Karpas-422 (cell line): ENCODE measurements at regions not wholly inside any gene's neighbourhood (a gene's known extent, or its start where the extent isn't known, plus 50 kb on each side); places are given as distances from the start of the nearest gene placed in this dataset.

Experiments
- DNase-seq: peaks from one replicate; pipeline ENCODE4 v3.0.0-alpha.2; 2015
- H2AFZ ChIP-seq: fragments of 200-600 bp; sonication (generic); 2 replicates; pipeline ENCODE4 v1.6.1; 2014; ENCODE audit warnings: antibody characterized with exemption, low read length, mixed read lengths
- H3K27ac ChIP-seq: fragments of 200-600 bp; sonication (generic); 2 replicates; pipeline ENCODE4 v1.5.1; 2014; ENCODE audit warnings: mild to moderate bottlenecking, low read length, moderate library complexity
- H3K27me3 ChIP-seq: fragments of 200-600 bp; sonication (generic); 2 replicates; pipeline ENCODE4 v1.6.1; 2014; ENCODE audit warnings: low read length, mixed read lengths
- H3K36me3 ChIP-seq: fragments of 200-600 bp; sonication (generic); 2 replicates; pipeline ENCODE4 v1.6.1; 2014; ENCODE audit warnings: low read length, mixed read lengths; ENCODE audit not compliant: insufficient read depth
- H3K4me1 ChIP-seq: fragments of 200-600 bp; sonication (generic); 2 replicates; pipeline ENCODE4 v1.6.1; 2014; ENCODE audit warnings: mild to moderate bottlenecking, low read length, mixed read lengths
- H3K4me2 ChIP-seq: fragments of 200-600 bp; sonication (generic); 2 replicates; pipeline ENCODE4 v1.6.1; 2014; ENCODE audit warnings: low read length, low read depth, mild to moderate bottlenecking; ENCODE audit not compliant: poor library complexity, severe bottlenecking
- H3K4me3 ChIP-seq: fragments of 200-600 bp; sonication (generic); 2 replicates; pipeline ENCODE4 v1.5.1; 2014; ENCODE audit warnings: mild to moderate bottlenecking, antibody characterized with exemption, low read length, mixed read lengths
- H3K79me2 ChIP-seq: fragments of 200-600 bp; sonication (generic); 2 replicates; pipeline ENCODE4 v1.6.1; 2014; ENCODE audit warnings: mild to moderate bottlenecking, low read length, mixed read lengths
- H3K9ac ChIP-seq: fragments of 200-600 bp; sonication (generic); 2 replicates; pipeline ENCODE4 v1.6.0; 2014; ENCODE audit warnings: low read length
- H3K9me2 ChIP-seq: fragments of 200-600 bp; sonication (generic), shearing (Covaris generic); replicated peaks from 2 replicates; pipeline ENCODE4 v1.6.0; 2014; ENCODE audit warnings: mild to moderate bottlenecking, low read length, moderate library complexity; ENCODE audit not compliant: insufficient read depth
- H3K9me3 ChIP-seq: fragments of 300-700, 200-600 bp; sonication (generic); 2 replicates; pipeline ENCODE4 v1.6.1; 2014; ENCODE audit warnings: low read length, mixed read lengths
- H4K20me1 ChIP-seq: fragments of 200-600 bp; sonication (generic); 2 replicates; pipeline ENCODE4 v1.6.1; 2014; ENCODE audit warnings: mild to moderate bottlenecking, antibody characterized with exemption, low read length, low read depth; ENCODE audit not compliant: insufficient read depth

GRCh38 chr20:7291946-7292345 is 524.5 kb downstream of the BMP2 start:
- Histone ChIP-seq H3K36me3 (no peaks in the 10 kb centered on the region), H3K9ac (no peak overlapping the region), H3K9me3 (no peaks in the 10 kb centered on the region), H3K4me1 (no peaks in the 10 kb centered on the region), H3K4me2 (no peak overlapping the region), H3K27ac (no peak overlapping the region), H3K27me3 (no peaks in the 10 kb centered on the region), H3K4me3 (no peak overlapping the region), H2AFZ (no peak overlapping the region), H3K79me2 (no peaks in the 10 kb centered on the region), H3K9me2 (no peaks in the 10 kb centered on the region; the same call in 1 of the 2 replicates), H4K20me1 (no peaks in the 10 kb centered on the region)
- DNase-seq: no peak

- H3K9ac ChIP-seq: no peak overlapping the region
- no peaks in the 10 kb centered on the region for H3K27me3 ChIP-seq
- no peaks in the 10 kb centered on the region for H3K4me1 ChIP-seq
- H3K36me3 ChIP-seq: no peaks in the 10 kb centered on the region
- no peak overlapping the region for H2AFZ ChIP-seq
- H3K9me3 ChIP-seq: peaks cover 8% of the 10 kb centered on the region; the same call in 1 of the 2 replicates
- H3K4me2 ChIP-seq: no peak overlapping the region
- H3K27ac ChIP-seq: no peak overlapping the region
- H4K20me1 ChIP-seq: no peaks in the 10 kb centered on the region
- DNase-seq: no peak
- H3K4me3 ChIP-seq: no peak overlapping the region
- no peaks in the 10 kb centered on the region; the same call in 1 of the 2 replicates for H3K9me2 ChIP-seq
- H3K79me2 ChIP-seq: no peaks in the 10 kb centered on the region
These were observed 527.4 kb downstream of the BMP2 start for GRCh38 chr20:7294816-7295360.

GRCh38 chr20:7301807-7302206 is 534.3 kb downstream of the BMP2 start:
- Histone ChIP-seq H3K27me3 (no peaks in the 10 kb centered on the region), H3K36me3 (no peaks in the 10 kb centered on the region), H3K27ac (no peak overlapping the region), H3K9me2 (no peaks in the 10 kb centered on the region), H3K9me3 (peaks cover 23% of the 10 kb centered on the region), H4K20me1 (no peaks in the 10 kb centered on the region), H2AFZ (no peak overlapping the region), H3K4me2 (no peak overlapping the region), H3K9ac (no peak overlapping the region), H3K4me3 (no peak overlapping the region), H3K79me2 (no peaks in the 10 kb centered on the region), H3K4me1 (no peaks in the 10 kb centered on the region)
- no peak for DNase-seq

GRCh38 chr20:7302250-7302649 is 534.8 kb downstream of the BMP2 start:
- Histone ChIP-seq H2AFZ (no peak overlapping the region), H3K9me3 (peaks cover 23% of the 10 kb centered on the region), H3K9me2 (no peaks in the 10 kb centered on the region)

GRCh38 chr20:7305976-7306375 is 538.5 kb downstream of the BMP2 start:
- H3K9ac ChIP-seq: no peak overlapping the region
- H3K27me3 ChIP-seq: no peaks in the 10 kb centered on the region
- H4K20me1 ChIP-seq: no peaks in the 10 kb centered on the region
- H3K27ac ChIP-seq: no peak overlapping the region
- no peak overlapping the region for H3K4me3 ChIP-seq
- H3K9me2 ChIP-seq: no peaks in the 10 kb centered on the region
- H3K9me3 ChIP-seq: peaks cover 14% of the 10 kb centered on the region
- no peak overlapping the region for H3K4me2 ChIP-seq
- H2AFZ ChIP-seq: no peak overlapping the region
- no peak for DNase-seq
- H3K79me2 ChIP-seq: no peaks in the 10 kb centered on the region
- H3K36me3 ChIP-seq: no peaks in the 10 kb centered on the region
- H3K4me1 ChIP-seq: no peaks in the 10 kb centered on the region

More at GRCh38 chr20:7302250-7302649, 534.8 kb downstream of the BMP2 start:
- Histone ChIP-seq H3K4me3 (no peak overlapping the region), H3K4me1 (no peaks in the 10 kb centered on the region), H3K79me2 (no peaks in the 10 kb centered on the region), H3K27ac (no peak overlapping the region), H3K4me2 (no peak overlapping the region), H4K20me1 (no peaks in the 10 kb centered on the region), H3K36me3 (no peaks in the 10 kb centered on the region), H3K27me3 (no peaks in the 10 kb centered on the region), H3K9ac (no peak overlapping the region)
- no peak for DNase-seq

GRCh38 chr20:7308163-7308562 is 540.7 kb downstream of the BMP2 start:
- no peaks in the 10 kb centered on the region for H4K20me1 ChIP-seq
- no peaks in the 10 kb centered on the region for H3K4me1 ChIP-seq
- H3K27ac ChIP-seq: no peak overlapping the region
- no peak overlapping the region for H3K9ac ChIP-seq
- no peak overlapping the region for H3K4me2 ChIP-seq
- H3K9me3 ChIP-seq: peaks cover 8% of the 10 kb centered on the region
- no peaks in the 10 kb centered on the region for H3K27me3 ChIP-seq
- no peaks in the 10 kb centered on the region; the same call in 1 of the 2 replicates for H3K9me2 ChIP-seq
- no peak overlapping the region for H3K4me3 ChIP-seq
- no peaks in the 10 kb centered on the region for H3K36me3 ChIP-seq
- no peak for DNase-seq
- H3K79me2 ChIP-seq: no peaks in the 10 kb centered on the region
- no peak overlapping the region for H2AFZ ChIP-seq

GRCh38 chr20:7313047-7313446 is 545.6 kb downstream of the BMP2 start:
- Histone ChIP-seq H3K4me3 (no peak overlapping the region), H2AFZ (no peak overlapping the region), H3K9ac (no peak overlapping the region), H3K27ac (no peak overlapping the region), H3K9me2 (no peaks in the 10 kb centered on the region; the same call in 1 of the 2 replicates), H3K4me2 (no peak overlapping the region), H3K9me3 (peaks cover 13% of the 10 kb centered on the region; the same call in 1 of the 2 replicates), H3K36me3 (no peaks in the 10 kb centered on the region), H3K4me1 (no peaks in the 10 kb centered on the region), H3K79me2 (no peaks in the 10 kb centered on the region), H3K27me3 (no peaks in the 10 kb centered on the region), H4K20me1 (no peaks in the 10 kb centered on the region)
- no peak for DNase-seq

- Histone ChIP-seq H3K36me3 (no peaks in the 10 kb centered on the region), H3K9ac (no peak overlapping the region), H3K9me3 (peaks cover 22% of the 10 kb centered on the region), H3K4me1 (no peaks in the 10 kb centered on the region), H3K9me2 (no peaks in the 10 kb centered on the region), H3K27ac (no peak overlapping the region), H3K27me3 (no peaks in the 10 kb centered on the region), H3K79me2 (no peaks in the 10 kb centered on the region), H3K4me3 (no peak overlapping the region), H4K20me1 (no peaks in the 10 kb centered on the region), H2AFZ (no peak overlapping the region), H3K4me2 (no peak overlapping the region)
- no peak for DNase-seq
These were observed 556.5 kb downstream of the BMP2 start for GRCh38 chr20:7323957-7324356.
